LNCaP clone FGC (cell line): ENCODE measurements at regions not wholly inside any gene's neighbourhood (a gene's known extent, or its start where the extent isn't known, plus 50 kb on each side); places are given as distances from the start of the nearest gene placed in this dataset.

Source experiments
- DNase-seq: peaks from one replicate; pipeline ENCODE4 v3.0.0-alpha.2; 2011; ENCODE audit warnings: low read depth
- H3K4me3 ChIP-seq: 2 replicates; pipeline ENCODE4 v1.5.1; 2011; ENCODE audit warnings: mild to moderate bottlenecking, low read depth, low read length, control low read depth
- TF ChIP-seq, protein P1 (sequence below): IDR thresholded peaks from 2 replicates; pipeline ENCODE4 v1.5.1; 2012; ENCODE audit warnings: mild to moderate bottlenecking; ENCODE audit not compliant: control insufficient read depth, insufficient read depth; ENCODE audit errors: extremely low read depth

DNA sequence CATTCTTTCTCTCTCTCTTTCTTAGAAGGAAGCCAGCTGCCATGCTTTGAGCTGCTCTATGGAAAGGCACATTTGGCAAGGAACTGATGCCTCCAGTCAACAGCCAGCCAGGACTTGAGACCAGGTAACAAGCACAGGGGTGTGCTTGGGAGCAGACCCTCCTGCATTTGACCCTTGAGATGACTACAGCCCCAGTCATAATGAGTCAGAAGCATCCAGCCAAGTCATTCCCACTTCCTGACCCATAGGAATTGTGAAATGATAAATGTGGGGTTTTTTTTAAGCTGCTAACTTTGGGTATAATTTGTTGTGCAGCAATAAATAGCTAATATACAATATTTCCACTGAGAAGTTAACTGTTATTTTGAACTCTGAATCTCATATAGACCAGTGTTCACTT is 446.9 kb downstream of the GRXCR1 start:
- DNase-seq, result no peak
- no peak overlapping the region for H3K4me3 ChIP-seq
- TF ChIP-seq, protein P1, sequence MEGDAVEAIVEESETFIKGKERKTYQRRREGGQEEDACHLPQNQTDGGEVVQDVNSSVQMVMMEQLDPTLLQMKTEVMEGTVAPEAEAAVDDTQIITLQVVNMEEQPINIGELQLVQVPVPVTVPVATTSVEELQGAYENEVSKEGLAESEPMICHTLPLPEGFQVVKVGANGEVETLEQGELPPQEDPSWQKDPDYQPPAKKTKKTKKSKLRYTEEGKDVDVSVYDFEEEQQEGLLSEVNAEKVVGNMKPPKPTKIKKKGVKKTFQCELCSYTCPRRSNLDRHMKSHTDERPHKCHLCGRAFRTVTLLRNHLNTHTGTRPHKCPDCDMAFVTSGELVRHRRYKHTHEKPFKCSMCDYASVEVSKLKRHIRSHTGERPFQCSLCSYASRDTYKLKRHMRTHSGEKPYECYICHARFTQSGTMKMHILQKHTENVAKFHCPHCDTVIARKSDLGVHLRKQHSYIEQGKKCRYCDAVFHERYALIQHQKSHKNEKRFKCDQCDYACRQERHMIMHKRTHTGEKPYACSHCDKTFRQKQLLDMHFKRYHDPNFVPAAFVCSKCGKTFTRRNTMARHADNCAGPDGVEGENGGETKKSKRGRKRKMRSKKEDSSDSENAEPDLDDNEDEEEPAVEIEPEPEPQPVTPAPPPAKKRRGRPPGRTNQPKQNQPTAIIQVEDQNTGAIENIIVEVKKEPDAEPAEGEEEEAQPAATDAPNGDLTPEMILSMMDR, result no peak

DNA sequence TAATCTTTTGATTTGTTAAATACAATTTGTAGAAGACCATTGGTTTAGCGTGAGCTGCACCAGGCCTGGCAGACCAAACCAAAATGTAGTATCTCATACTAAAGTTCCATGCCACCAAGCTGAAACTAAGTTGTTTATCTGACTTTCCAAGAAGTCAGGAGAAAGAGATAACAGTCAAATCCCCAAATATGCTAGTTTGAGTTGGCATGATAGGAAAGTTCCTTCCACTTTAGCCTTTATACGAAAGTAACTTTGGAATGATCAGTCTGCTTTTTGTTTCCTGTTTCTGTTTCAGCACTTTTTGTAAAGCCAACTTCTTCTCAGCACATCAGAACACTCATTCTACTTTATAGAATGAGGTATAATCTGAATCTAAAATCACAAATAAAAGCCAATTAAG is 449.2 kb downstream of the GRXCR1 start:
- TF ChIP-seq, protein P1, result no peak
- H3K4me3 ChIP-seq, result no peak overlapping the region
- no peak for DNase-seq

DNA sequence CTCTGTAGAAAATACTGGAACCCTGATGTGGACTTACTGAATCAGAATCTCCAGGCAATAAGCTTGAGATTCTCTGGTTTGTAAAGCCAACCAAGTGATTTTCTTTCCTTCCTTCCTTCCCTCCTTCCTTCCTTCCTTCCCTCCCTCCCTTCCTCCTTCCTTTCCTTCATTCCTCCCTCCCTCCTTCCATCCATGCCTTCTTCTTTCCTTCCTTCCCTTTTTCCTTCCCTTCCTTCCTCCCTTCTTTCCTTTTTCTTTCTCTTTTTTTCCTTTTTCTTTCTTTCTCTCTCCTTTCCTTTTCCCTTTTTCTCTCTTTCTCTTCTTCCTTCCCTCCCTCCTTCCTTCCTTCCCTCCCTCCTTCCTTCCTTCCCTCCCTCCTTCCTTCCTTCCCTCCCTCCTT is 450.8 kb downstream of the GRXCR1 start:
- no peak overlapping the region for H3K4me3 ChIP-seq
- DNase-seq, result no peak
- TF ChIP-seq, protein P1, result no peak

DNA sequence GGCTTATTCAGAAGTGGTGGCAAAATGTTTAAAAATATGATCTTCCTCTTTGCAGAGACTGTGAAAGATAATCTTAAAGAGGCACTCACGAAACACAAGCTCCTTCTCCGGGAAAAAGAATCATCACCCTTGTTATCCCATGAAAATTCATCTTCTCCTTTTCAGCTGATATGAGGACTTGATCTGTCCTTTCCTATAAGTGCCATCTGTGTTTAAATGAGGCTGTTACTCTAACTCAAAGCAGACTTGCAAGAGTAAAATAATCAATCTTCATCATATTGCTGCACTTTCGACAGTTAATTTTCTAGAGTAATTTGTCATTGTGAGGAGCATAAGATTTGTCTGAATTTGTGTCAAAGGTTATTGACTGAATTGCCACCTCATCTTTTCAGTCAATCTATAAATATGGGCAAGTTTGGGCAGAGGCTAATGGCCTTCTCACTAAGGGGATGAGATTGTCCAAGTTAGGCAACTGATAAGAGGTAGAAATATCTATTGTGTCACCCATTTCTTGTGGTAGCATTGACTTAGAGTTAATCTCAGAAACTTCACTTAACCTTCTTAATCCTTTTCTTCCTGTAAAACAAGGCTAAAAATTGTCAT is 452.9 kb downstream of the GRXCR1 start:
- no peak overlapping the region for H3K4me3 ChIP-seq
- no peak for DNase-seq
- TF ChIP-seq, protein P1, result no peak

DNA sequence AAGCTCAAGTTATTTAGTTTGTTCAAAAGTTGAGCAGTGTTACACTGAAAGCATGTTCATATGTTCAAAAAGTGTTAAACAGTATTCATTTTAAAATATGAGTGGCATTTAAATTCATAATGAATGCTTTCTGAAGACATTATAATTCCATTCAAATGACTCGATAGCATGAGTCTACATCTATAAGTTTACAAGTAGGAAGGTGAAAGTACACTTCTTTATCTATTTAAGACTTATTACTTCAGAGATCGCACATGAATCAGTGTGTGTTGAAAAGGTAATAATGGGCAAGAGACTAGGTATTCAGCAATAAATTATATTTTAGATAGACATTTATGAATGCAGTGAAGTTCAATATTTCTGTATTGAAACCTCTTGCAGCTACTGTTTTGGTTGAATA is 456.1 kb downstream of the GRXCR1 start:
- TF ChIP-seq, protein P1, result no peak
- DNase-seq, result no peak
- H3K4me3 ChIP-seq, result no peak overlapping the region

DNA sequence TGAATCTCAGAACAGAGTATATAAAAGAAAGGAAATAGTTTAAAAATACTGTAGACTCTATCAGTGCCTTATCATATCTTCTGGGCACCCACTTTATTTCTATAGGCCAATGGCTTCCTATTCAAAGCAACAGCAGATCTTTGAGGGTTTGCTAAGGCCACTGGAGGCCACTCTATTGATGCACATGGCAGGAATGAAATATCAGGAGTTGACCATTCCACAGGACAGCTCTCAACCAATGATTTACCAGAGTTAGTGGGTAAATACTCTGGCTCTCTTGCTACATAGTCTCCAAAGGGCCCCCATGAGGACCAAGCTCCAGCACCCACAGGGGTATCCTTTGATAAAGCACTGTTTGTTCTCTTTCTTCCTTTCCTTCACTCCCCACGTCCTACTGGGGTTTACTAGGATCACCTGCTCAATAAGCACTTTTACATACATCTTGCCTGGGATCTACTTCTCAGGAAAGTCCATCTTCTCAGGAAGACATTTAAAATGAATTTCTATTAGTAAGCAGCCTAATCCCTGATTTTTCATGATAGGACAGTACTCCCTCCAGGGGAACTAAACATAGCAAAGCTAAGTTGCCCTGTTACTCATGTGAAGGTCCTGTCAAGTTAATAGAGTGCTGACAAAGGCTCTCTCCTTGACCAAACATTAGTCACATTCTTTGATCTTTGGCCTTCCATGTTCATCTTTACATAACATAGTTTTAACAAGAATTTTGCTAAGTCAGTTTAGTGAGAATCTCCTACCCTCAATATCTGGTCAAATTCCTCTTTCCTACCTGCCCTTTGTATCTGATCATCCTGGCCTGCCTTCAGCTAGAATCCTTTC is 459.7 kb downstream of the GRXCR1 start:
- no peak for DNase-seq
- TF ChIP-seq, protein P1, result no peak
- no peak overlapping the region for H3K4me3 ChIP-seq
